ENCODE measurements at regions not wholly inside any gene's neighbourhood (a gene's known extent, or its start where the extent isn't known, plus 50 kb on each side); places are given as distances from the start of the nearest gene placed in this dataset.
A peak's percentile ranks its signal among the peaks of the same experiment; 100 is the strongest.

- Mint-ChIP-seq H3K27ac (ENCODE audit: unreplicated experiment) (no peak overlapping the region), H3K4me1 (ENCODE audit: low read depth) (no peaks in the 10 kb centered on the region), H3K27me3 (ENCODE audit: low read depth) (no peaks in the 10 kb centered on the region), H3K4me3 (ENCODE audit: unreplicated experiment) (no peak overlapping the region), H3K9me3 (ENCODE audit: low read depth) (peaks cover 9% of the 10 kb centered on the region), H3K36me3 (ENCODE audit: low read depth) (no peaks in the 10 kb centered on the region)
- no peak for TF ChIP-seq CTCF (IDR thresholded peaks at IDR 0.05)
- DNase-seq (ENCODE audit: low spot score) = no peak
These were observed 92.7 kb downstream of the NAP1L3 start for GRCh38 chrX:93580634-93581033.

GRCh38 chrX:93538575-93538974, 134.8 kb downstream of the NAP1L3 start:
- no peaks in the 10 kb centered on the region for H3K9me3 Mint-ChIP-seq (ENCODE audit: low read depth)
- peak; percentile 81 for TF ChIP-seq CTCF (IDR thresholded peaks at IDR 0.05)
- H3K27ac Mint-ChIP-seq (ENCODE audit: unreplicated experiment) = no peak overlapping the region
- no peaks in the 10 kb centered on the region for H3K4me1 Mint-ChIP-seq (ENCODE audit: low read depth)
- no peaks in the 10 kb centered on the region for H3K36me3 Mint-ChIP-seq (ENCODE audit: low read depth)
- no peak overlapping the region for H3K4me3 Mint-ChIP-seq (ENCODE audit: unreplicated experiment)
- DNase-seq (ENCODE audit: low spot score) = no peak
- H3K27me3 Mint-ChIP-seq (ENCODE audit: low read depth) = peaks cover 4% of the 10 kb centered on the region

- no peaks in the 10 kb centered on the region for H3K9me3 Mint-ChIP-seq (ENCODE audit: low read depth)
- H3K36me3 Mint-ChIP-seq (ENCODE audit: low read depth) = no peaks in the 10 kb centered on the region
- H3K4me3 Mint-ChIP-seq (ENCODE audit: unreplicated experiment) = no peak overlapping the region
- no peak overlapping the region for H3K27ac Mint-ChIP-seq (ENCODE audit: unreplicated experiment)
- H3K4me1 Mint-ChIP-seq (ENCODE audit: low read depth) = no peaks in the 10 kb centered on the region
- no peaks in the 10 kb centered on the region for H3K27me3 Mint-ChIP-seq (ENCODE audit: low read depth)
- no peak for TF ChIP-seq CTCF (IDR thresholded peaks at IDR 0.05)
- DNase-seq (ENCODE audit: low spot score) = no peak
These were observed 144.5 kb downstream of the NAP1L3 start for GRCh38 chrX:93528917-93529316.
